ENCODE measurements at regions not wholly inside any gene's neighbourhood (a gene's known extent, or its start where the extent isn't known, plus 50 kb on each side); places are given as distances from the start of the nearest gene placed in this dataset.

- FAIRE-seq = no peak
These were observed 289.1 kb downstream of the GJA1 start for GRCh38 chr6:121724576-121724975.

GRCh38 chr6:121726596-121726995 is 291.1 kb downstream of the GJA1 start:
- no peak overlapping the region for H3K9ac ChIP-seq (ENCODE audit: low read length in 3 of 3)
- FAIRE-seq (no peak), DNase-seq (no peak)
- H3K27me3 ChIP-seq (ENCODE audit: control insufficient read depth, insufficient read depth, low read length) = no peaks in the 10 kb centered on the region
- H3K9me3 ChIP-seq (ENCODE audit: control insufficient read depth in 2 of 3, insufficient read depth in 1 of 3, low read length in 3 of 3) = no peaks in the 10 kb centered on the region
- no peak overlapping the region for H3K4me3 ChIP-seq (ENCODE audit: low read length in 3 of 3)
- intact Hi-C loops (cut with DNase I) = no loop called here
- H3K27ac ChIP-seq (ENCODE audit: low read depth in 2 of 2, low read length in 2 of 2) = no peak overlapping the region
- no peak for TF ChIP-seq CTCF (IDR thresholded peaks at IDR 0.05; ENCODE audit: borderline replicate concordance, extremely low read depth, insufficient read depth)
- no peaks in the 10 kb centered on the region for H3K4me1 ChIP-seq (ENCODE audit: control insufficient read depth in 2 of 3, insufficient read depth in 2 of 3, low read depth in 1 of 3, low read length in 3 of 3)
- no peaks in the 10 kb centered on the region for H3K36me3 ChIP-seq (ENCODE audit: control insufficient read depth in 2 of 3, insufficient read depth in 3 of 3, low read length in 3 of 3)

More at GRCh38 chr6:121724576-121724975, 289.1 kb downstream of the GJA1 start:
- intact Hi-C loops (cut with DNase I) = no loop called here
- Histone ChIP-seq H3K9me3 (ENCODE audit: control insufficient read depth in 2 of 3, insufficient read depth in 1 of 3, low read length in 3 of 3) (no peaks in the 10 kb centered on the region), H3K27ac (ENCODE audit: low read depth in 2 of 2, low read length in 2 of 2) (no peak overlapping the region), H3K27me3 (ENCODE audit: control insufficient read depth, insufficient read depth, low read length) (no peaks in the 10 kb centered on the region), H3K4me3 (ENCODE audit: low read length in 3 of 3) (no peak overlapping the region), H3K4me1 (ENCODE audit: control insufficient read depth in 2 of 3, insufficient read depth in 2 of 3, low read depth in 1 of 3, low read length in 3 of 3) (no peaks in the 10 kb centered on the region), H3K9ac (ENCODE audit: low read length in 3 of 3) (no peak overlapping the region), H3K36me3 (ENCODE audit: control insufficient read depth in 2 of 3, insufficient read depth in 3 of 3, low read length in 3 of 3) (no peaks in the 10 kb centered on the region)
- DNase-seq = no peak
- TF ChIP-seq CTCF (IDR thresholded peaks at IDR 0.05; ENCODE audit: borderline replicate concordance, extremely low read depth, insufficient read depth) = no peak

GRCh38 chr6:121730616-121731015 is 295.2 kb downstream of the GJA1 start:
- Histone ChIP-seq H3K36me3 (ENCODE audit: control insufficient read depth in 2 of 3, insufficient read depth in 3 of 3, low read length in 3 of 3) (no peaks in the 10 kb centered on the region), H3K9me3 (ENCODE audit: control insufficient read depth in 2 of 3, insufficient read depth in 1 of 3, low read length in 3 of 3) (peaks cover 0 to 1% (median 0%) of the 10 kb centered on the region in 3 donors), H3K4me1 (ENCODE audit: control insufficient read depth in 2 of 3, insufficient read depth in 2 of 3, low read depth in 1 of 3, low read length in 3 of 3) (no peaks in the 10 kb centered on the region), H3K27me3 (ENCODE audit: control insufficient read depth, insufficient read depth, low read length) (no peaks in the 10 kb centered on the region), H3K4me3 (ENCODE audit: low read length in 3 of 3) (no peak overlapping the region), H3K27ac (ENCODE audit: low read depth in 2 of 2, low read length in 2 of 2) (no peak overlapping the region), H3K9ac (ENCODE audit: low read length in 3 of 3) (no peak overlapping the region)
- FAIRE-seq (no peak), DNase-seq (no peak)
- intact Hi-C loops (cut with DNase I) = no loop called here
- TF ChIP-seq CTCF (IDR thresholded peaks at IDR 0.05; ENCODE audit: borderline replicate concordance, extremely low read depth, insufficient read depth) = no peak

- FAIRE-seq = no peak
- no peaks in the 10 kb centered on the region for H3K36me3 ChIP-seq (ENCODE audit: control insufficient read depth in 2 of 3, insufficient read depth in 3 of 3, low read length in 3 of 3)
- no peaks in the 10 kb centered on the region for H3K27me3 ChIP-seq (ENCODE audit: control insufficient read depth, insufficient read depth, low read length)
- H3K9ac ChIP-seq (ENCODE audit: low read length in 3 of 3) = no peak overlapping the region
- H3K27ac ChIP-seq (ENCODE audit: low read depth in 2 of 2, low read length in 2 of 2) = no peak overlapping the region
- no peak overlapping the region for H3K4me3 ChIP-seq (ENCODE audit: low read length in 3 of 3)
- no peaks in the 10 kb centered on the region for H3K4me1 ChIP-seq (ENCODE audit: control insufficient read depth in 2 of 3, insufficient read depth in 2 of 3, low read depth in 1 of 3, low read length in 3 of 3)
- no peak for TF ChIP-seq CTCF (IDR thresholded peaks at IDR 0.05; ENCODE audit: borderline replicate concordance, extremely low read depth, insufficient read depth)
- peaks cover 0 to 1% (median 0%) of the 10 kb centered on the region in 3 donors for H3K9me3 ChIP-seq (ENCODE audit: control insufficient read depth in 2 of 3, insufficient read depth in 1 of 3, low read length in 3 of 3)
- no peak for DNase-seq
- intact Hi-C loops (cut with DNase I) = no loop called here
These were observed 295.9 kb downstream of the GJA1 start for GRCh38 chr6:121731381-121731780.
